H1 (cell line): ENCODE measurements at regions not wholly inside any gene's neighbourhood (a gene's known extent, or its start where the extent isn't known, plus 50 kb on each side); places are given as distances from the start of the nearest gene placed in this dataset.

ENCODE experiments used
- CTCF ChIA-PET: fragments of 300-600 bp; sonication (Branson Sonifier 250); formaldehyde crosslinking; loops from one replicate; lab custom pipeline; 2021; ENCODE audit not compliant: partially characterized antibody; lab: Charles Lee
- POLR2A ChIA-PET: fragments of 300-600 bp; sonication (Branson Sonifier 250); formaldehyde crosslinking; loops from one replicate; lab custom pipeline; 2021; ENCODE audit warnings: inconsistent platforms; ENCODE audit not compliant: partially characterized antibody; lab: Charles Lee
- DNase-seq, 2 experiments: peaks; one replicate each; pipeline versions ENCODE4 v3.0.0 to v3.0.0-alpha.2; 2010 to 2022; ENCODE audit warnings: low spot score in 2 of 2, low read depth in 1 of 2, mixed read lengths in 1 of 2
- FAIRE-seq: peaks from 2 replicates; lab custom pipeline; 2011; peaks lifted over from hg19 to GRCh38; lab: Jason Lieb, UNC
- H2AFZ ChIP-seq: 2 replicates; pipeline ENCODE4 v1.8.1; 2012; ENCODE audit warnings: low read length, inconsistent platforms
- H2AK5ac ChIP-seq: 2 replicates; pipeline ENCODE4 v1.6.1; 2013; ENCODE audit warnings: low read depth, low read length
- H2BK120ac ChIP-seq: replicated peaks from 2 replicates; pipeline ENCODE3; 2013; ENCODE audit warnings: low read depth, low read length, inconsistent platforms
- H2BK12ac ChIP-seq: 2 replicates; pipeline ENCODE4 v1.6.1; 2013; ENCODE audit warnings: low read depth, low read length
- H2BK15ac ChIP-seq: 2 replicates; pipeline ENCODE4 v1.6.1; 2013; ENCODE audit warnings: low read length
- H2BK20ac ChIP-seq: 2 replicates; pipeline ENCODE4 v1.6.1; 2013; ENCODE audit warnings: low read length
- H2BK5ac ChIP-seq: 2 replicates; pipeline ENCODE4 v1.6.1; 2013; ENCODE audit warnings: low read depth, low read length
- H3K14ac ChIP-seq: 2 replicates; pipeline ENCODE4 v1.6.1; 2013; ENCODE audit warnings: inconsistent platforms; ENCODE audit not compliant: insufficient read length
- H3K18ac ChIP-seq: 2 replicates; pipeline ENCODE4 v1.6.1; 2013; ENCODE audit warnings: low read length; ENCODE audit errors: extremely low read depth
- H3K23ac ChIP-seq: 2 replicates; pipeline ENCODE4 v1.6.1; 2013; ENCODE audit warnings: inconsistent platforms; ENCODE audit not compliant: insufficient read length
- H3K23me2 ChIP-seq: 2 replicates; pipeline ENCODE4 v1.6.1; 2013; ENCODE audit warnings: low read depth, low read length
- H3K27ac ChIP-seq: 2 replicates; pipeline ENCODE4 v1.6.1; 2011; ENCODE audit warnings: low read depth, low read length, inconsistent platforms
- H3K27me3 ChIP-seq, 4 experiments: replicated peaks in 1 of 4; 1 replicate in 1 of 4; 2 replicates in 3 of 4; pipeline versions ENCODE4 v1.6.1 to v1.8.1; 2011 to 2013; ENCODE audit warnings: low read length in 3 of 4, mild to moderate bottlenecking in 3 of 4, inconsistent platforms in 2 of 4, mixed read lengths in 2 of 4, moderate library complexity in 1 of 4; ENCODE audit not compliant: control insufficient read depth in 3 of 4, insufficient read depth in 3 of 4; ENCODE audit errors: extremely low read depth in 1 of 4
- H3K36me3 ChIP-seq, 4 experiments: 2 replicates each; pipeline versions ENCODE4 v1.6.1 to v1.8.1; 2011 to 2013; ENCODE audit warnings: mild to moderate bottlenecking in 4 of 4, low read length in 3 of 4, moderate library complexity in 2 of 4, control low read depth in 1 of 4, inconsistent platforms in 1 of 4; ENCODE audit not compliant: insufficient read depth in 4 of 4, control insufficient read depth in 2 of 4
- H3K4ac ChIP-seq: replicated peaks from 2 replicates; pipeline ENCODE3; 2013; ENCODE audit warnings: low read length, low read depth, mixed read lengths, inconsistent platforms; ENCODE audit not compliant: insufficient read length
- H3K4me1 ChIP-seq, 4 experiments: replicated peaks in 1 of 4; 1 replicate in 1 of 4; 2 replicates in 3 of 4; pipeline versions ENCODE4 v1.6.1 to v1.8.1; 2011 to 2013; ENCODE audit warnings: low read length in 3 of 4, inconsistent platforms in 2 of 4, mixed read lengths in 1 of 4; ENCODE audit not compliant: insufficient read depth in 4 of 4, control insufficient read depth in 3 of 4
- H3K4me2 ChIP-seq, 2 experiments: 2 replicates each; pipeline versions ENCODE4 v1.6.1 to v1.8.1; 2011 to 2013; ENCODE audit warnings: low read depth in 2 of 2, low read length in 2 of 2, control low read depth in 1 of 2, inconsistent platforms in 1 of 2, mild to moderate bottlenecking in 1 of 2; ENCODE audit not compliant: insufficient read depth in 1 of 2
- H3K4me3 ChIP-seq, 4 experiments: fragments of 200-600, 300-600 bp in 1 of 4; sonication (generic), shearing (Covaris generic), sonication (Bioruptor Twin) in 1 of 4; 2 replicates each; pipeline versions ENCODE4 v1.5.1 to v1.8.1; 2011 to 2016; ENCODE audit warnings: low read length in 4 of 4, low read depth in 3 of 4, control low read depth in 2 of 4, inconsistent platforms in 2 of 4, mild to moderate bottlenecking in 2 of 4, mixed read lengths in 1 of 4, moderate library complexity in 1 of 4; ENCODE audit not compliant: insufficient read depth in 2 of 4; ENCODE audit errors: extremely low read depth in 1 of 4
- H3K56ac ChIP-seq: replicated peaks from 2 replicates; pipeline ENCODE3; 2013; ENCODE audit warnings: low read depth, mild to moderate bottlenecking, mixed read lengths, low read length, inconsistent platforms; ENCODE audit not compliant: insufficient read length
- H3K79me1 ChIP-seq: 2 replicates; pipeline ENCODE4 v1.6.1; 2013; ENCODE audit warnings: low read depth, low read length, control low read depth
- H3K79me2 ChIP-seq, 2 experiments: 2 replicates each; pipeline versions ENCODE4 v1.6.1 to v1.8.1; 2012 to 2013; ENCODE audit warnings: low read length in 2 of 2, mild to moderate bottlenecking in 2 of 2, inconsistent platforms in 1 of 2; ENCODE audit not compliant: insufficient read depth in 2 of 2, control insufficient read depth in 1 of 2
- H3K9ac ChIP-seq, 4 experiments: replicated peaks in 1 of 4; 1 replicate in 1 of 4; 2 replicates in 3 of 4; pipeline versions ENCODE4 v1.6.1 to v1.8.1; 2011 to 2013; ENCODE audit warnings: low read depth in 3 of 4, low read length in 3 of 4, control low read depth in 2 of 4, mild to moderate bottlenecking in 2 of 4, moderate library complexity in 2 of 4, inconsistent platforms in 1 of 4; ENCODE audit errors: extremely low read depth in 1 of 4
- H3K9me3 ChIP-seq, 2 experiments: 2 replicates each; pipeline versions ENCODE4 v1.6.1 to v1.8.1; 2012 to 2013; ENCODE audit warnings: mild to moderate bottlenecking in 2 of 2, moderate library complexity in 2 of 2, control low read depth in 1 of 2, inconsistent platforms in 1 of 2, low read depth in 1 of 2, low read length in 1 of 2, mixed read lengths in 1 of 2; ENCODE audit not compliant: insufficient read depth in 2 of 2
- H4K20me1 ChIP-seq, 2 experiments: replicated peaks in 1 of 2; 2 replicates each; pipeline versions ENCODE3 to v1.8.1; 2011 to 2013; ENCODE audit warnings: inconsistent platforms in 2 of 2, low read length in 2 of 2, mild to moderate bottlenecking in 1 of 2; ENCODE audit not compliant: insufficient read depth in 2 of 2, control insufficient read depth in 1 of 2
- H4K5ac ChIP-seq: 2 replicates; pipeline ENCODE4 v1.6.1; 2013; ENCODE audit warnings: low read length, low read depth, mixed read lengths, inconsistent platforms; ENCODE audit not compliant: insufficient read length
- H4K8ac ChIP-seq: 2 replicates; pipeline ENCODE4 v1.8.0; 2013; ENCODE audit warnings: mild to moderate bottlenecking, moderate library complexity, low read length, inconsistent platforms; ENCODE audit not compliant: insufficient read depth; ENCODE audit errors: extremely low read depth
- H4K91ac ChIP-seq: replicated peaks from 2 replicates; pipeline ENCODE3; 2013; ENCODE audit warnings: low read length, mixed read lengths, inconsistent platforms; ENCODE audit not compliant: insufficient read length
- JUN ChIP-seq: IDR thresholded peaks from 2 replicates; pipeline ENCODE4 v1.6.1; 2011; ENCODE audit warnings: low read depth, mild to moderate bottlenecking, improper control_type of control experiment, low read length
- PHF8 ChIP-seq: fragments of 200-600 bp; sonication (generic); conservative IDR thresholded peaks from 2 replicates; pipeline ENCODE4 v1.7.1; 2012; ENCODE audit warnings: low read depth, mild to moderate bottlenecking, inconsistent platforms, low read length, moderate library complexity
- SIN3A ChIP-seq, 2 experiments: IDR thresholded peaks in 1 of 2; conservative IDR thresholded peaks in 1 of 2; 2 replicates each; pipeline ENCODE4 v1.6.1; 2011 to 2012; ENCODE audit warnings: low read length in 2 of 2, improper control_type of control experiment in 1 of 2, low read depth in 1 of 2, mild to moderate bottlenecking in 1 of 2
- ZNF274 ChIP-seq: IDR thresholded peaks from 2 replicates; pipeline ENCODE4 v1.7.0; 2012; ENCODE audit warnings: low read length, borderline replicate concordance; ENCODE audit errors: extremely low read depth
- WGBS, 2 experiments: shearing (Covaris generic) in 1 of 2; methylation state at CpG; one replicate each; pipeline versions ENCODE4 v1.1.6 to v1.1.7; 2013 to 2015; ENCODE audit warnings: low lambda C conversion rate in 2 of 2, mixed read lengths in 2 of 2, inconsistent platforms in 1 of 2, low coverage in 1 of 2, missing lambda C conversion rate in 1 of 2; ENCODE audit not compliant: insufficient replicate concordance in 2 of 2, insufficient coverage in 1 of 2, insufficient read length in 1 of 2; ENCODE audit errors: extremely low coverage in 1 of 2, missing lambda C conversion rate in 1 of 2; 5-methylcytosine and 5-hydroxymethylcytosine counted together
- TF ChIP-seq, protein P1 (sequence below): IDR thresholded peaks from 2 replicates; pipeline ENCODE4 v1.6.1; 2012; ENCODE audit warnings: inconsistent platforms

DNA sequence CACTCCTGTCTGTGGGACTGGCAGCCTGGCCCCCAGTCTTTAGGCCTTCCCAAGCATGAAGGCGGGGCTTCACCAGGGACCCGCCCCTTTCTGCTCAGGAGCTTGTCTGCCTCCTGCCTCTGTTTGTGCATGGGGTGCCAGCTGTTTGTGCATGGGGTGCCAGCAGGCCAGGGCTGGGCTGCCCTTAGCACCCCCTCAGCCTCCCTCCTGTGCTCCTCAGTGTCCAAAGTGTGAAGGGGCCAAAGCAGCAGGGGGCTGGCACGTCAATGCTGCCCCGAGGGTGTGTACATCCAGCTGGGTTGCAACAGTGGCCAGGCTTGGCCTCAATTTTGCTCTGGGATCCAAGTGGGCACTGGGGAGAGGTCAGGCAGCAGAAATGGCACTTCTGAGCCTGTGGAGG lies 298.0 kb upstream of the GALNT5 start:
- CTCF ChIA-PET: interaction anchor here (0.6 to 0.8 kb wide), 2 partner anchors 72 to 1221 kb away, joined by 4 read pairs; no protein-coding TSS in a partner anchor
- WGBS, 2 experiments: 83% methylated on average over 4 of the region's 4 CpGs; no CpG with 5 or more reads in 1 of the 2 experiments
- H3K18ac ChIP-seq: no peak overlapping the region

More for the DNA sequence above, 298.0 kb upstream of the GALNT5 start:
- Histone ChIP-seq H2BK5ac (no peak overlapping the region), H3K4me2 (no peak overlapping the region), H3K56ac (no peak overlapping the region), H4K8ac (no peak overlapping the region), H3K27ac (no peak overlapping the region), H2AK5ac (no peak overlapping the region), H3K9ac (no peak overlapping the region), H2BK120ac (no peak overlapping the region), H3K14ac (no peak overlapping the region), H3K23me2 (no peaks in the 10 kb centered on the region), H3K27me3 (no peaks in the 10 kb centered on the region), H4K20me1 (no peaks in the 10 kb centered on the region), H3K9me3 (peaks cover 16 to 19% of the 10 kb centered on the region in 2 experiments; a peak in 3 of 4 replicates), H2BK15ac (no peak overlapping the region), H3K23ac (no peak overlapping the region), H3K79me2 (no peaks in the 10 kb centered on the region), H3K79me1 (no peaks in the 10 kb centered on the region), H2BK20ac (no peak overlapping the region), H3K36me3 (no peaks in the 10 kb centered on the region; a peak in 1 of 8 replicates), H3K4me3 (no peak overlapping the region), H3K4ac (no peak overlapping the region), H3K4me1 (no peaks in the 10 kb centered on the region), H4K5ac (no peak overlapping the region), H2BK12ac (no peak overlapping the region), H4K91ac (no peak overlapping the region), H2AFZ (no peak overlapping the region)
- FAIRE-seq (no peak), DNase-seq (no peak)
- POLR2A ChIA-PET: no interaction called here
- TF ChIP-seq SIN3A (conservative IDR thresholded peaks at IDR 0.05 in 1 of 2, IDR thresholded peaks at IDR 0.05 in 1 of 2; ENCODE audit: low read depth in 1 of 2, low read length in 2 of 2) (no peak), ZNF274 (no peak), PHF8 (no peak), JUN (no peak)
- TF ChIP-seq, protein P1, sequence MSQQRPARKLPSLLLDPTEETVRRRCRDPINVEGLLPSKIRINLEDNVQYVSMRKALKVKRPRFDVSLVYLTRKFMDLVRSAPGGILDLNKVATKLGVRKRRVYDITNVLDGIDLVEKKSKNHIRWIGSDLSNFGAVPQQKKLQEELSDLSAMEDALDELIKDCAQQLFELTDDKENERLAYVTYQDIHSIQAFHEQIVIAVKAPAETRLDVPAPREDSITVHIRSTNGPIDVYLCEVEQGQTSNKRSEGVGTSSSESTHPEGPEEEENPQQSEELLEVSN: no peak
